Cardiac muscle cell (in vitro differentiated cells and primary cell): ENCODE measurements at regions not wholly inside any gene's neighbourhood (a gene's known extent, or its start where the extent isn't known, plus 50 kb on each side); places are given as distances from the start of the nearest gene placed in this dataset.
A peak's percentile ranks its signal among the peaks of the same experiment; 100 is the strongest.

Experiments used
- DNase-seq, 2 donors: peaks; one replicate each; pipeline versions ENCODE4 v3.0.0 to v3.0.0-alpha.2; 2010 to 2017; ENCODE audit warnings: low read depth in 1 of 2, low spot score in 1 of 2
- H3K27ac ChIP-seq: fragments of 200-600 bp; sonication (generic); 2 replicates; pipeline ENCODE4 v1.5.1; 2016
- H3K27me3 ChIP-seq: fragments of 200-600 bp; sonication (generic); 2 replicates; pipeline ENCODE4 v1.6.0; 2016; ENCODE audit warnings: control low read depth
- H3K36me3 ChIP-seq: fragments of 200-600 bp; sonication (generic); 2 replicates; pipeline ENCODE4 v1.5.1; 2016; ENCODE audit warnings: control low read depth
- H3K4me1 ChIP-seq: fragments of 200-600 bp; sonication (generic); 2 replicates; pipeline ENCODE4 v1.8.1; 2017; ENCODE audit warnings: low read depth, mild to moderate bottlenecking, mixed run types
- H3K4me3 ChIP-seq: fragments of 200-600 bp; sonication (generic); 2 replicates; pipeline ENCODE4 v1.5.1; 2016; ENCODE audit warnings: mild to moderate bottlenecking
- H3K9me3 ChIP-seq: fragments of 200-600 bp; sonication (generic); 2 replicates; pipeline ENCODE4 v1.5.1; 2017; ENCODE audit warnings: low read depth, mild to moderate bottlenecking, control low read depth
- TF ChIP-seq, protein P1 (sequence below): IDR thresholded peaks from 2 replicates; pipeline ENCODE4 v1.5.1; 2012; ENCODE audit warnings: low read depth, mild to moderate bottlenecking, low read length

DNA sequence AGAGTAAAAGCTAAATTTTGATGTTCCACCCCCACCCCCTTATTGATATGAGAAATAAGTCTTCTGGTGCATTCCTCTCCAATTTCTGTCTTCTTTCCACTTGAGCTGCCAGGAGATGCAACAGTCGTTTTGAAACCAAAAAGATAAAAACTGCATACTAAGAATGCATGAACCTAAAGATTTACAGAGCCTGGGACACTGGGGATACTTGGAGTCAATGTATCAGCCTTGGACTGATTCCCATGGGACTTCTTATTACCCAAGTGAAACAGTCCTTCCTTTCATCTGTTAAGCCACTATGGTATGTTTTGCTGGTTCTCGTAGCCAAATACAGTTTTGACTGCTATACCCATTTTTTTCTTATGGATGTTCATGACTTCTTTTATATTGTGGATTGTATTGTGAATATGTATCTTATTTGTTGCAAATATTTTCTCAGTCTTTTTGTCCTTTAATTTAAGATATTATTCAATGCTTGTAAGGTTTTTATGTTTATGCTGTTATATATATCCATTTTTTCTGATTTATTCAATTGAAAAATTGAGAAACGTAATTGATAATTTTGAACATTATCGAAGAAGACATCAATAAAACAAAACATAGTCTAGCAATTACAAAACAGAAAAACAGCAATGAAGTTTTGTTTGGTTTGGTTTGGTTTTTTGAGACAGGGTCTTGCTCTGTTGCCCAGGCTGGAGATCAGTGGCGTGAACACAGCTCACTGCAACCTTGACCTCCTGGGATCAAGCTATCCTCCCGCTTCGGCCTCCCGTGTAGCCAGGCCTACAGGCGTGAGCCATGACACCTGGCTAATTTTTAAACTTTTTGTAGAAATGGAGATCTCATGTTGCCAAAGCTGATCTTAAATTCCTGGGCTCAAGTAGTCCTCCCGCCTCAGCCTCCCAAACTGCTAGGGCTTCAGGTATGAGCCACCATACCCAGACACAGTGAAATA lies 85.4 kb upstream of the ETV6 start:
- Histone ChIP-seq H3K27me3 (no peaks in the 10 kb centered on the region), H3K4me1 (no peaks in the 10 kb centered on the region), H3K9me3 (no peaks in the 10 kb centered on the region), H3K27ac (no peak overlapping the region), H3K36me3 (no peaks in the 10 kb centered on the region), H3K4me3 (no peak overlapping the region)
- DNase-seq = peak in 1 of 2 donors; percentile 16
- TF ChIP-seq, protein P1, sequence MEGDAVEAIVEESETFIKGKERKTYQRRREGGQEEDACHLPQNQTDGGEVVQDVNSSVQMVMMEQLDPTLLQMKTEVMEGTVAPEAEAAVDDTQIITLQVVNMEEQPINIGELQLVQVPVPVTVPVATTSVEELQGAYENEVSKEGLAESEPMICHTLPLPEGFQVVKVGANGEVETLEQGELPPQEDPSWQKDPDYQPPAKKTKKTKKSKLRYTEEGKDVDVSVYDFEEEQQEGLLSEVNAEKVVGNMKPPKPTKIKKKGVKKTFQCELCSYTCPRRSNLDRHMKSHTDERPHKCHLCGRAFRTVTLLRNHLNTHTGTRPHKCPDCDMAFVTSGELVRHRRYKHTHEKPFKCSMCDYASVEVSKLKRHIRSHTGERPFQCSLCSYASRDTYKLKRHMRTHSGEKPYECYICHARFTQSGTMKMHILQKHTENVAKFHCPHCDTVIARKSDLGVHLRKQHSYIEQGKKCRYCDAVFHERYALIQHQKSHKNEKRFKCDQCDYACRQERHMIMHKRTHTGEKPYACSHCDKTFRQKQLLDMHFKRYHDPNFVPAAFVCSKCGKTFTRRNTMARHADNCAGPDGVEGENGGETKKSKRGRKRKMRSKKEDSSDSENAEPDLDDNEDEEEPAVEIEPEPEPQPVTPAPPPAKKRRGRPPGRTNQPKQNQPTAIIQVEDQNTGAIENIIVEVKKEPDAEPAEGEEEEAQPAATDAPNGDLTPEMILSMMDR = no peak

DNA sequence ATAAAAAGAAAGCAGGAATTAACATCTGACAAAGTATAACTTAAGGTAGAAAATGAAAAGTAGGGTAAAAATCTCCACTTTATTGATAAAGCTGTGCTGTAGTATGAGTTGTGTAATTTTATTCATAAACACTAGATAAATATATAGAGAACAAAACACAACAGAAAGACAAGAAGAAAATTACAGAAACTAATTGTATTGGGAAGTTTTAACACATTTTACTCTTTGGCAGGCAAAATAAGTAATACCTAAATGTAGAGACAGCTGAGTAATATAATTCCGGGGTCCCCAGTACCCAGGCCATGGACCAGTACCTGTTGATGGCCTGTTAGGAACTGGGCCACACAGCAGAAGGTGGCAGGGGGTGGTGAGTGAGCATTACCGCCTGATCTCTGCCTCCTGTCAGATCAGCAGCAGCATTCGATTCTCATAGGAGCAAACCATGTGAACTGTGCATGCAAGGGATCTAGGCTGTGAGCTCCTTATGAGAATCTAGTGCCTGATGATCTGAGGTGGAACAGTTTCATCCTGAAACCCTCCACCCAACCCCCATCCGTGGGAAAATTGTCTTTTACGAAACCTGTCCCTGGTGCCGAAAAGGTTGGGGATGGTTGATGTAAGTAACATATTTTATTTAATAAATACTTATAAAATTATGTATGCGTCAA lies 84.4 kb upstream of the ETV6 start:
- TF ChIP-seq, protein P1 = no peak

DNA sequence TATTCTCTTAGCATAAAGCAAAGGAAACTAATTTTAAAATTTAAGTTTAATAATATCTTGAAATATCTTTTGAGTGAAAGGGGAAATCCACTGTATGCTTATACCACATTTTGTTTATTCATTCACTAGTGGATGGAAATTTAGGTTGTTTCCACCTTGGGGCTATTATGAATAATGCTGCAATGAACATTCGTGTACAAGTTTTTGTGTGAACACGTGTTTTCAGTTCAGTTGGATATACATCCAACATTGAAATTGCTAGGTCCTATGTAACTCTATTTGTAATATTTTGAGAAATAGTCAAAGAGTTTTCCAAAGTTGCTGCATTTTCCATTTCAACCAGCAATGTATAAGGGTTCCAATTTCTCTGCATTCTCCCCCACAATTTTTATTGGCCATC lies 83.7 kb upstream of the ETV6 start:
- Histone ChIP-seq H3K9me3 (no peaks in the 10 kb centered on the region), H3K4me3 (no peak overlapping the region), H3K27ac (no peak overlapping the region), H3K4me1 (no peaks in the 10 kb centered on the region), H3K36me3 (no peaks in the 10 kb centered on the region), H3K27me3 (no peaks in the 10 kb centered on the region)
- TF ChIP-seq, protein P1 = no peak
- DNase-seq = no peak

More for the DNA sequence above, 84.4 kb upstream of the ETV6 start:
- Histone ChIP-seq H3K4me3 (no peak overlapping the region), H3K27ac (no peak overlapping the region), H3K9me3 (no peaks in the 10 kb centered on the region), H3K36me3 (no peaks in the 10 kb centered on the region), H3K4me1 (no peaks in the 10 kb centered on the region), H3K27me3 (no peaks in the 10 kb centered on the region)
- no peak for DNase-seq

DNA sequence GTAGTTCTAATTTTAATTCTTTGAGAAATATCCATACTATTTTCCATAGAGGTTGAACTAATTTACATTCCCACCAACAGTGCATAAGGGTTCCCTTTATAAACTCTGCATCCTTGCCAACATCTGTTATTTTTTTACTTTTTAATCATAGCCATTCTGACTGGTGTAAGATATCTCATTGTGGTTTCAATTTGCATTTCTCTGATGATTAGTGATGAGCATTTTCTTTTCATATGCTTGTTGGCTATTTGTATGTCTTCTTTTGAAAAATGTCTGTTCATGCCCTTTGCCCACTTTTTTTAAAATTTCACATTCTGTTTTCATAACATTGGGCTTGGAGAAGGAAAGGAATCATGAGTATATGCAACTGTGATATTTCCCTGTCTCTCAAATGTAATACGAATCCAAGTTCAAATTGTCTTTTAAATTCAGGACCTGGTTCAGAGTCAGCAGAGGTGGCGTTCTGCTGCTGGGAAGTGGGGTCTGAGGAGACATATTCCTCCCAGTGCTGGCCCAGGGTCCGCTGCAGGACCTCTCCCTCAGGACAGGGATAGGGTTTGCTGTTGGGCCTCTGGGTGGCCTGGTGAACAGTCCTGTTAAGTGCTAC lies 81.2 kb upstream of the ETV6 start:
- Histone ChIP-seq H3K36me3 (no peaks in the 10 kb centered on the region), H3K9me3 (no peaks in the 10 kb centered on the region), H3K4me3 (no peak overlapping the region), H3K27me3 (no peaks in the 10 kb centered on the region), H3K4me1 (no peaks in the 10 kb centered on the region), H3K27ac (no peak overlapping the region)
- TF ChIP-seq, protein P1 = no peak
- no peak for DNase-seq

DNA sequence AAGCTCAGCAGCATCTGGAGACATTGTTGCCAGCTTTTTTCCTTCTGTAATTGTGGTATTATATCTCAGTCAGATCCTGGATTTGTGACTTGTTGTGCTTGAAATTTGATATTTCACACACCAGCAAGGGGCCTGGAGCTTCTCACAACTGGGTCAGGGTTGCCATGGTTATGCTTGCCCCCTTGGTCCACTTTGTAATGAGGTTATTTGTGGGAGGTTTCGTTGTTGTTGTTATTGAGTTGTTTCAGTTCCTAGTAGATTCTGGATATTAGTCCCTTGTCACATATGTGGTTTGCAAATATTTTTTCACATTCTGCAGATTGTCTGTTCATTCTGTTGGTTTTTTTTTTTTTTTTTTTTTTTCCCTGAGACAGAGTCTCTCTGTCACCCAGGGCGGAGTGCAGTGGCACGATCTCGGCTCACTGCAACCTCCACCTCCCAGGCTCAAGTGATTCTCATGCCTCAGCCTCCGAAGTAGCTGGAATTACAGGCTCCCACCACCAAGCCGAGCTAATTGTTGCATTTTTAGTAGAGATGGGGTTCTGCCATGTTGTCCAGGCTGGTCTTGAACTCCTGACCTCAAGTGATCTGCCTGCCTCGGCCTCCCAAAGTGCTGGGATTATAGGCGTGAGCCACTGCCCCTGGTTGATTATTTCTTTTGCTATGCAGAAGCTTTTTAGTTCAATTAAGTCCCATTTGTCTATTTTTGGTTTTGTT lies 80.6 kb upstream of the ETV6 start:
- no peaks in the 10 kb centered on the region for H3K9me3 ChIP-seq
- no peaks in the 10 kb centered on the region for H3K36me3 ChIP-seq
- H3K4me1 ChIP-seq = no peaks in the 10 kb centered on the region
- no peak overlapping the region for H3K4me3 ChIP-seq
- H3K27ac ChIP-seq = no peak overlapping the region
- H3K27me3 ChIP-seq = no peaks in the 10 kb centered on the region
- DNase-seq = no peak
- TF ChIP-seq, protein P1 = no peak
